GM18861 (cell line): ENCODE measurements at regions not wholly inside any gene's neighbourhood (a gene's known extent, or its start where the extent isn't known, plus 50 kb on each side); places are given as distances from the start of the nearest gene placed in this dataset.
"Not testable (repeated sequence)": the region's sequence is repeated elsewhere in the genome, so short reads cannot be mapped to it uniquely, and the experiment has no call there.

Source experiments
- ATAC-seq: cut with Tn5 transposase; IDR thresholded peaks from one replicate; pipeline ENCODE4 v1.9.1; 2021; ENCODE audit not compliant: unreplicated experiment

- ATAC-seq: no peak
Observed at GRCh38 chr5:66234241-66234640, 90.1 kb downstream of the SREK1 start.

GRCh38 chr5:66238435-66238834, 94.3 kb downstream of the SREK1 start:
- ATAC-seq: no peak

GRCh38 chr5:66239034-66239433, 94.9 kb downstream of the SREK1 start:
- ATAC-seq: no peak

GRCh38 chr5:66241136-66241825, 97.2 kb downstream of the SREK1 start:
- ATAC-seq: no peak

- no peak for ATAC-seq
Observed at GRCh38 chr5:66242050-66242715, 98.1 kb downstream of the SREK1 start.

- ATAC-seq: no peak
Observed at GRCh38 chr5:66246608-66247007, 102.5 kb downstream of the SREK1 start.

- ATAC-seq: no peak
Observed at GRCh38 chr5:66247176-66247960, 103.3 kb downstream of the SREK1 start.

GRCh38 chr5:66248874-66249273, 104.8 kb downstream of the SREK1 start:
- ATAC-seq: no peak

GRCh38 chr5:66249920-66250319, 105.8 kb downstream of the SREK1 start:
- ATAC-seq: no peak

GRCh38 chr5:66252849-66253248, 108.7 kb downstream of the SREK1 start:
- no peak for ATAC-seq

GRCh38 chr5:66255714-66256113, 111.6 kb downstream of the SREK1 start:
- ATAC-seq: no peak

- ATAC-seq: no peak
Observed at GRCh38 chr5:66273121-66273520, 129.0 kb downstream of the SREK1 start.

GRCh38 chr5:66276986-66277385, 132.9 kb downstream of the SREK1 start:
- no peak for ATAC-seq

- no peak for ATAC-seq
Observed at GRCh38 chr5:66277981-66278380, 133.9 kb downstream of the SREK1 start.

- no peak for ATAC-seq
Observed at GRCh38 chr5:66281294-66281693, 137.2 kb downstream of the SREK1 start.

- no peak for ATAC-seq
Observed at GRCh38 chr5:66284588-66285342, 140.7 kb downstream of the SREK1 start.

- no peak for ATAC-seq
Observed at GRCh38 chr5:66285343-66285922, 141.3 kb downstream of the SREK1 start.

- no peak for ATAC-seq
Observed at GRCh38 chr5:66291771-66292170, 147.7 kb downstream of the SREK1 start.

GRCh38 chr5:66293851-66294250, 149.8 kb downstream of the SREK1 start:
- not testable (repeated sequence) for ATAC-seq

- ATAC-seq: no peak
Observed at GRCh38 chr5:66299463-66299862, 155.4 kb downstream of the SREK1 start.

- no peak for ATAC-seq
Observed at GRCh38 chr5:66302344-66302743, 158.2 kb downstream of the SREK1 start.
